Inferior parietal cortex (tissue), 1 donor: ENCODE measurements at regions not wholly inside any gene's neighbourhood (a gene's known extent, or its start where the extent isn't known, plus 50 kb on each side); places are given as distances from the start of the nearest gene placed in this dataset.
"Not testable (repeated sequence)": the region's sequence is repeated elsewhere in the genome, so short reads cannot be mapped to it uniquely, and the experiment has no call there.

Source experiments
- DNase-seq: peaks from one replicate; pipeline ENCODE4 v3.0.0-alpha.2; 2016; ENCODE audit errors: extremely low spot score

DNA sequence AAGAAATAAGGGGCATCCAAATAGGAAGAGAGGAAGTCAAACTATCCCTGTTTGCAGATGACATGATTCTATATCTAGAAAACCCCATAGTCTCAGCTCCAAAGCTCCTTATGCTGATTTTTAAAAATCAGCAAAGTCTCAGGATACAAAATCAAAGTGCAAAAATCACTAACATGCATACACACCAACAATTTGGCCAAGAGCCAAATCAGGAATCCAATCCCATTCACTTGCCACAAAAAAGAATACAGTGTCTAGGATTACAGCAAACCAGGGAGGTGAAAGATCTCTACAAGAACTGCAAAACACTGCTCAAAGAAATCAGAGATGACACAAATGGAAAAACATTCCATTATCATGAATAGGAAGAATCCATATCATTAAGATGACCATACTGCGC, 155.8 kb upstream of the ARHGAP42 start:
- DNase-seq, result not testable (repeated sequence)

- DNase-seq, result no peak
Measured at GRCh38 chr11:100536979-100537378, 150.1 kb upstream of the ARHGAP42 start.

GRCh38 chr11:100543386-100543785, 143.7 kb upstream of the ARHGAP42 start:
- DNase-seq, result no peak

GRCh38 chr11:100545556-100545955, 141.5 kb upstream of the ARHGAP42 start:
- DNase-seq, result no peak

GRCh38 chr11:100545970-100546369, 141.1 kb upstream of the ARHGAP42 start:
- no peak for DNase-seq

DNA sequence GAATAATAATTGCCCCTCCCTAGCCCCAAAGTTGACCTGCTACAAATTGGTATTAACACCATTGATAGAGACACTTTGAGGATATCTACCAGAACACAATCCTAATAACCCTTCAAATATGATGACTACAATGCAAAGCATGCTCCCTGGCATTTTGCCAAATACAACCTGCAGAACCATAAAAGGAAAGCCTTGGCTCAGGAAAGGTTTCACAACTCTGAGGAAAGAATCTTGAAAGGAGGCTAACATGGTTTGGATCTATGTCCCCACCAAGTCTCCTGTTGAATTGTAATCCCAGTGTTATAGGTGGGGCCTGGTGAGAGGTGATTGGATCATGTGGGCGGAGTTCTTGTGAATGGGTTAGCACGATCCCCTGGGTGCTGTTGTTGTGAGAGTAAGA, 140.4 kb upstream of the ARHGAP42 start:
- no peak for DNase-seq

- DNase-seq, result no peak
Measured at GRCh38 chr11:100550298-100550697, 136.8 kb upstream of the ARHGAP42 start.

DNA sequence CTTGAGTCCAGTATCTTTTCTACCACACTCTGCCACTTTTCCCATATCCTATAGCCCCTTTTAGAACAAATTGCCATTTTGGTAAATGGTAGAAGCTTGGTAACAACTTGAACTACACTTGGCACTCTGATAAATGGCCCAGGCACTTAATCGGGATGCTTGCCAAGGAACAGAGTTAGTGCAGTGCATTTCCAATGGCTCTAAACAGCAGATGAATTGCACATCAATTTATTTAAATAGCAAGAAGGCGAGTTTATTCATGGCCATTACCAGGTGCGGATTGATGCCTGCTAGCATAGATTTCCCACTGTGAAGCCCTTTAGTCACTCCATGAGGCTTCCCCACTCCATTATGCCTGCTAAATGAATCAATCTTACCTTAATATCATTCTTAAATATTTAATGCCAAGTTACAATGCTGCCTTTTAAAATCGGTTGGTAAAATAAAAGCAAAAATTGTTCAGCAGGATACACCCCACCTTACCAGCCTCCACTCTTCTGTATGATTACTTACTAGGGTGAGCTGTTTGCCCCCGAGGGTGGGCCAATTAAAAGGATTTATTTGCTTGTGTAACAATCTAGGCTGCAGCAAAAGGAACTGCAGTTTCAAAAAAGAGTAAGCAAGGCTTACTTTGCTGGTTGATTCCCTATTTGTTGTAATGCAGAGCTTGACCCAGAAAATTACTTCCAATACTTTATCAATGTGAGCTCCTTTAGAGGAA, 136.0 kb upstream of the ARHGAP42 start:
- no peak for DNase-seq

DNA sequence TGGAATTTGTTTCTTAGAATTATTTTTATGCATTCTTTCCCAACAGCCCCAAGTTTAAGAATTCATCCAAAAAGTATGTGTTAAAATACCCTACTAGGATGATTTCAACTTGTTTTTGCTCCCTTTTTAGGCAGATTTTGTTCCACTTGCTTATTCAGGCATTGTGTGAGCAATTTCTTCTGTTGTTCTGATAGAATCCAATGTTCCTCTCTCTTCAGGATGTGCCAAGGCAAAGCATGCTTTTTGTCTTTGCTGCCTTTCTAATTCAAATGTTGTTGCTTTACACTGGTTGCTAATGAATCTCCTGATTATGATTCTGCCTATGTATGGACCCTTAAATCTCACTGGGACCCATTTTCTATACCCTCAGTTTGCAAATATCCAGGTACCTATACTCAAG, 131.2 kb upstream of the ARHGAP42 start:
- no peak for DNase-seq

DNA sequence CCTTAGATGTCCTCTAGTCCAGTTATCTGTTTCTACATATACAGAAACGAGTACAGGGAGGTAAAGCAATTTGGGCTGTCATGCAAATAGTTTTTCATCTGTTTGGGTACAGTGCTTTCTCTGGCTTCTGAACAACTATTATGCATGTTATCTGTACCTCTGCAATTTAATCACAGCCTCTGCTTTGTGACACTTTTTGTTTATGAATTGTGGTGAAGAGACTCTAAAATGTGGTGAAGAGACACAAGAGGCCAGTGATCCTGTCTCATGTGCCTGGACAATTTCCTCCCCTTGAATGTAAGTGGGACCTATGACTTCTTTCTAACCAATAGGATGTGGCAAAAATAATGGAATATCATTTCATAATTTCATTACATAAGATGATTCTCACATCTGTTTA, 130.3 kb upstream of the ARHGAP42 start:
- no peak for DNase-seq

GRCh38 chr11:100557830-100558611, 129.1 kb upstream of the ARHGAP42 start:
- DNase-seq, result no peak

- no peak for DNase-seq
Measured at GRCh38 chr11:100560606-100561005, 126.5 kb upstream of the ARHGAP42 start.

- no peak for DNase-seq
Measured at GRCh38 chr11:100561323-100561722, 125.8 kb upstream of the ARHGAP42 start.

- no peak for DNase-seq
Measured at GRCh38 chr11:100562128-100562527, 125.0 kb upstream of the ARHGAP42 start.

DNA sequence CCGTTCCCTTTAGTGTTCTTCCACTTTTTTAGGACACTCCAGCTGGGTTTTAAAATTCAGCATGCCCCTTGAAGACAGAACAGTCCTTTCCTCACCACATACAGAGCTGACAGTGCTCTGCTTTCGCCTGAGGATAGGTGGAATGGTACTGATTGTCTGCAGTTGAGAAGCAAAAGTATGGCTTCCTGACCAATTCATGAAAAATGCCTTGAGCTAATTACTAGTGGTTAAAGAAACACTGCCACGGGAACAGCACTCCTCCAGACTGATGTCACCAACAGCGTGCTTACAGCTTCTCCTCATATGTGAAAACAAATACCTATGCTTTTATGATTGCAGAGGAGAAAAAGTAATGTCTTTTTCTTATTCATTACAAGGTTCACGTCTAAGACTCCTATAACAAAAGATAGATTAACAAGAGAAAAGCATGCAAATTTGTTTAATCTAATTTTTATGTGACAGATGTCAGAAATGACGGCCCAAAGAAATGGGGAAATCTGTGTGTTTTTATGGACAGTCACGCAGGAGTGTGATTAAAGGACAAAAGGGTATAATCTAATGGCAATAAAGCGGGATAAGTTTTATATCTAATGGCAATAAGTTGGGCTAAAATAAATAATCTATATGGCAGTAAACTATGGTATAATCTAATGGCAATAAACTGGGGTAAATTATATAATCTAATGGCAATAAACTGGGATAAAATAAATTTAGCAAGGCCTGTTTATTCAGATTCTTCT, 123.4 kb upstream of the ARHGAP42 start:
- no peak for DNase-seq

- no peak for DNase-seq
Measured at GRCh38 chr11:100573911-100574513, 113.1 kb upstream of the ARHGAP42 start.

GRCh38 chr11:100574894-100575769, 112.0 kb upstream of the ARHGAP42 start:
- DNase-seq, result peak; percentile 67

DNA sequence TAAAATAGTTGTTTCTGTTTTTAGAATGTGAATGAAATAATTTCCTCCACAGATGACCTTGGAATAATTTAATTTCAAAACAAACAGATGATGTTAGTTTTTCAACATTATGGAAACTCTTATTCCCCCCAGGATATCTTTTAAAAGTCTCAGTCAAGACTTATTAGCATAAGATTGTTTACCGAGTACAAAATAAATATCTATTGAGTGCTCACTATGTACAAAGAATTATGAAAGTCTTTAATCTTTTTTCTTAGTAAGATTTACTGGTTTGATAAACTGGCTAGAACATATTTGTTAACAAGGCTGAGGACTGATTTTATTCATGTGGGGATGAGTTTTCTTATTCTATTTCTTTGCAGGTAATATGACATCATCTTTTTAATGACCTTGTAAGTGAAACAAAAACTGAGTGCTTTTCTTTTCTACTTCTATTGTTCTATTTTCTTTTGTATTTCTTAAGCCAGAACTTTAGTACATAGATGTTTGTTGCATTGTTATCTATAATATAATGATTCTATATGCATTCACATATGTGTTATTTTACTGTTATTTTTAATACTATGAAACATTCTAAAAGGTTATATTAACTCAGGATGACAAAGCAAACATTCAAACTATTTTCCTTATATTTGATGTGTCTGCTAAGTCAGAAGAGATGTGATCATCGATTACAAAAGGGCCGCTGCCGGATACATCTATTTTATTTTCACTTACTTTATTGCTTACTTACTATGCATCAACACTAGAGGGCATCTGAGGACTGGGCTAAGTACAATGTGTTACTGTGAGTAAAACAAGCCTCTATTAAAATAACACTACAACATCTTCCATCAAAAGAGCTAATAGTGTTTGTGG, 111.0 kb upstream of the ARHGAP42 start:
- DNase-seq, result peak; percentile 81

GRCh38 chr11:100576718-100577021, 110.4 kb upstream of the ARHGAP42 start:
- DNase-seq, result no peak

DNA sequence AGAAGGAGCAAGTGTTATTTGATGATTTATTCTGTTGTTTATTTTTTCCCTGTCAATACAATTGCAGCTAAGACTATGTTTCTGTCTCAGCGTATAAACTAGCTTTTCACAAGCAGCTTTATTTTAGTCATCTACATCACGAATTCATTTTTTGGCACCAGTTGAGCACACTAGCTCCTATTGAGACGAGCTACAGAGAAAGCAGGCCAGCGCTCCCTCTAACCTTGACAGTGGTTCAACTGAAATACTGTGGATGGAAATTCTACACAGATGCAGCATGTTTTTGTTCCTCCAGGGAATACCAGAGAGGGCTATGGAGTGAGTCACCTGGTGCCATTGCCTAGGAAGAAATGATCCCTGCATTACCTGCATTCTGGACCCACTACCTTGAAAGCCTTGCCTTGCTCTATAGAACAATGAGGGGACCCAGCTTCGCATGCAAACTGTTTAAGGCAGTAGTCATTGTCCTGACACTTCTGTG, 108.2 kb upstream of the ARHGAP42 start:
- no peak for DNase-seq
